Adipocyte (in vitro differentiated cells): ENCODE measurements at regions not wholly inside any gene's neighbourhood (a gene's known extent, or its start where the extent isn't known, plus 50 kb on each side); places are given as distances from the start of the nearest gene placed in this dataset.
"Not testable (repeated sequence)": the region's sequence is repeated elsewhere in the genome, so short reads cannot be mapped to it uniquely, and the experiment has no call there.

Experiments
- DNase-seq: peaks from one replicate; pipeline ENCODE4 v3.0.0-alpha.2; 2015; ENCODE audit warnings: low read depth
- H3K27me3 ChIP-seq: replicated peaks from 2 replicates; pipeline ENCODE4 v1.7.0; 2013; ENCODE audit warnings: mild to moderate bottlenecking, low read length, moderate library complexity; ENCODE audit not compliant: control insufficient read depth, insufficient read depth
- H3K36me3 ChIP-seq: 2 replicates; pipeline ENCODE4 v1.7.0; 2013; ENCODE audit warnings: low read length, mild to moderate bottlenecking, moderate library complexity; ENCODE audit not compliant: control insufficient read depth, insufficient read depth, severe bottlenecking
- H3K4me1 ChIP-seq: 2 replicates; pipeline ENCODE4 v1.7.0; 2013; ENCODE audit warnings: mild to moderate bottlenecking, low read length, moderate library complexity; ENCODE audit not compliant: control insufficient read depth, insufficient read depth
- H3K4me3 ChIP-seq: 2 replicates; pipeline ENCODE4 v1.7.0; 2013; ENCODE audit warnings: mild to moderate bottlenecking, low read length, moderate library complexity
- H3K9ac ChIP-seq: 2 replicates; pipeline ENCODE4 v1.7.0; 2013; ENCODE audit warnings: mild to moderate bottlenecking, low read length, moderate library complexity
- H3K9me3 ChIP-seq: 2 replicates; pipeline ENCODE4 v1.7.0; 2013; ENCODE audit warnings: mild to moderate bottlenecking, low read length, moderate library complexity; ENCODE audit not compliant: control insufficient read depth

DNA sequence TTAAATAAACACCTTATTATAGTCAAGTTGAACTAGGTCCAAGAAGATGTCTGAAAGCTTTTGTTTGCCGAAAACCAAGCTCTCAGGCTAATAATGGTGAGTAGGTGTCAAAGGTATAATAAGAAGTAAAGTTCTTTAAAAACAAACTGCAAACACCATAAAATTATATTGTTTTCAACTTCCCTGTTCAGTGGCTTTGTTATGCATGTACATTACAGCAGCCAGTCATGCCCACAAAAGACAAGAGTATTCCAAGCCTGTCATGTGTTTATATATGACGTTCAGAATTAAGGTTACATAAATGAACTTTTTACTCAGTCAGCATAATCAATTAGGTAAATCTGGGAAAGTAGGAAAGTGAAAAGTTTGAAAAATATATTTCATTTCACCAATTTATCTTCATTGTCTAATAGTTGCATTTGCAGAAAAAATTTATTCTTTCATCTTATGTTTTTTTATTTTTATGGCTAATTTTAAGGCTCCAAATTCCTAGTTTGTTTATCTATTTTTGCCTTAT is 928.7 kb upstream of the SOX9 start:
- no peak for DNase-seq
- H3K9ac ChIP-seq, result no peak overlapping the region
- peaks cover 15% of the 10 kb centered on the region for H3K4me1 ChIP-seq
- H3K9me3 ChIP-seq, result no peaks in the 10 kb centered on the region
- no peak overlapping the region for H3K4me3 ChIP-seq
- H3K27me3 ChIP-seq, result no peaks in the 10 kb centered on the region
- no peaks in the 10 kb centered on the region for H3K36me3 ChIP-seq

DNA sequence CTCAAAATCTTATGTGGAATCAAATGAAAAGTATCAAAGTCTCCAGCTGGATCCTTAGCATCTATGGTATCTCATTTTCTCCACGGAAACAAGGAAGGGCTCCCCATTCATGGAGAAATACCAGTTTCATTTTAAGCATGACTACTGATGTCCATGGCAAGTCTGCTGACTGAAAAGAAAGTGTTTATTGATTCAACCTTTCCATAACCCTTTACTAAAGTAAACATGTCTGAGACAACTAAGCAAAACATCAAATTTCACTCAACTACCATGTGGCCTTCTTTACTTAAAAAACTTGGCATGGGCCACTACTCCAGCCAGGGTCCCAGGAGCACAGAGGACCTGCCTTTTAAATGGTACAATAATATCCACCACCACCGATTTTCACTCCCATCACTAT is 928.0 kb upstream of the SOX9 start:
- H3K4me3 ChIP-seq, result no peak overlapping the region
- DNase-seq, result no peak
- peaks cover 15% of the 10 kb centered on the region for H3K4me1 ChIP-seq
- no peaks in the 10 kb centered on the region for H3K27me3 ChIP-seq
- H3K9me3 ChIP-seq, result no peaks in the 10 kb centered on the region
- H3K36me3 ChIP-seq, result no peaks in the 10 kb centered on the region
- no peak overlapping the region for H3K9ac ChIP-seq

DNA sequence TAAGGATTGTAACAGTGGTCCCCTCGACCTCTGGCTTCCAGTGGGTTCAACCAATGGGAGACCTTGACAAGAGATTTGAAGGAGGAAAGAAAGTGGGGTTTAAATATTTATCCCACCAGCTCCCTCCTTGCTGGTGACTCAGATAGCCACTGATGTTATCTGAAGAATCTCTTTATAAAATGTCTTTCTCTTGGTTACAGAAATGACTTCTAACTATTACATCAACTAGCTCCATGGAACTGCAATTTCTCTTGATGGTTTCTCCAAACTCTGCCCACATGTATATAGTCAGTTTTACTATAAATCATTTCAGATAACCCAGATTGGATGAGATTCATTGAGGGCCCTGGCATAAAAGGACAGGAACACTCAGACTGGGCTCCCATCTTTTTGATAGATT is 920.2 kb upstream of the SOX9 start:
- no peak for DNase-seq
- no peaks in the 10 kb centered on the region for H3K36me3 ChIP-seq

DNA sequence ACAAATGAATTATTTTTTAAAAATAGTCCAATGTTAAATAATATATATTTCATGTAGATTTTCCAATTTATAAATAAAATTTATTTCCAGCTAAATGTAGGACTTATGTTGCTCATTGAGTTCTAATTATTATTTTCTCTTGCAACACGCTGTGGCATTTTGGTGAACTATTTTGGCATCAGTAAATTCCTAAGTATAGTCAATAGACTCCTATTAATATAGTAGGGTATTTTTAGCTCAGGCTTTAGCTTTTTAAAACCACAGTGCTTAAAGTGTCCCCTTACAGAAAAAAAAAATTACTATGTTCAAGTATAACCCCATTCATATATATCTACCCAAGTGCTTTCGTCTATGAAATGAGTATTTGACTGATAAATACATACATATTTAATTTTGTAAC is 919.2 kb upstream of the SOX9 start:
- H3K36me3 ChIP-seq, result no peaks in the 10 kb centered on the region

More for the DNA sequence above, 920.2 kb upstream of the SOX9 start:
- Histone ChIP-seq H3K4me3 (no peak overlapping the region), H3K4me1 (peaks cover 9% of the 10 kb centered on the region), H3K27me3 (no peaks in the 10 kb centered on the region), H3K9me3 (no peaks in the 10 kb centered on the region), H3K9ac (no peak overlapping the region)

DNA sequence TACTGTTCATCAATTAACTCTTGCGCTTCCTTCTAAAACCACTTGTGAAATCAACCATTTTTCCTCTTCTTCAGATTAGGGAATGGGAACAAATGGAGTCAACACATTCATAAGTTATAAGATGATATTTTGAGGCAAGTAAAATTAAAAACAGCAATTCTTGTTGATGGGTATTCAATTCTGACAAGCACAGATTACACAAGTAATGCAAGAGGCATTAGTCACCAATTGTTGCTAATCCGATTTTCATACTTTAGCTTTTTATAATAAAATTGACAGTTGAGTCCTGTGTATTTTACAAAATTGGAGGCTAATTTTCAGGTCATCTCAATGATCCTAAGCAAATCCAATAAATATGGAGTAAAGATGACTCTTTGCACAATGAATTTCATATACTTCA is 918.4 kb upstream of the SOX9 start:
- no peak overlapping the region for H3K9ac ChIP-seq
- H3K27me3 ChIP-seq, result no peaks in the 10 kb centered on the region
- H3K4me1 ChIP-seq, result peaks cover 9% of the 10 kb centered on the region
- H3K4me3 ChIP-seq, result no peak overlapping the region
- no peaks in the 10 kb centered on the region for H3K9me3 ChIP-seq
- H3K36me3 ChIP-seq, result no peaks in the 10 kb centered on the region
- DNase-seq, result no peak

More for the DNA sequence above, 919.2 kb upstream of the SOX9 start:
- Histone ChIP-seq H3K4me1 (peaks cover 9% of the 10 kb centered on the region), H3K9ac (no peak overlapping the region), H3K9me3 (no peaks in the 10 kb centered on the region), H3K27me3 (no peaks in the 10 kb centered on the region), H3K4me3 (no peak overlapping the region)
- no peak for DNase-seq

DNA sequence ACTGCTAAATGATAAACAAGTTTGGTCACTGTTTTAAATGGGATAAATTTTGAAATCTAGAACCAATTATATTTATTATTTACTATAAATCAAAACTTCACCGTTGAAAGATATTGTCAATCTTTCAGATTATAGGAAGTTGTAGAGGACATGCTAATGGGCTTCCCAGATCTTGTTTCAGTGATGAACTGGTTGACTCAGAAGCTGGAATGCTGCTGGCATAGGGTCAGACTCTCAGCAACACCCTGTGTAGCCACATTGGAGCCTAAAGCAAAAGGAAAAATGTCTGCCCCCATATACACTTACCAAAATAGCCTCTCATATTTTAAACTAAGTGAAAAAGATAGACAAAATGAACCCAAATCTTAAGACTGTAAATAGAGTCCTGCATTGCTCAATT is 916.9 kb upstream of the SOX9 start:
- H3K9me3 ChIP-seq, result no peaks in the 10 kb centered on the region
- H3K9ac ChIP-seq, result no peak overlapping the region
- peaks cover 18% of the 10 kb centered on the region for H3K4me1 ChIP-seq
- DNase-seq, result no peak
- H3K36me3 ChIP-seq, result no peaks in the 10 kb centered on the region
- H3K27me3 ChIP-seq, result no peaks in the 10 kb centered on the region
- H3K4me3 ChIP-seq, result no peak overlapping the region

DNA sequence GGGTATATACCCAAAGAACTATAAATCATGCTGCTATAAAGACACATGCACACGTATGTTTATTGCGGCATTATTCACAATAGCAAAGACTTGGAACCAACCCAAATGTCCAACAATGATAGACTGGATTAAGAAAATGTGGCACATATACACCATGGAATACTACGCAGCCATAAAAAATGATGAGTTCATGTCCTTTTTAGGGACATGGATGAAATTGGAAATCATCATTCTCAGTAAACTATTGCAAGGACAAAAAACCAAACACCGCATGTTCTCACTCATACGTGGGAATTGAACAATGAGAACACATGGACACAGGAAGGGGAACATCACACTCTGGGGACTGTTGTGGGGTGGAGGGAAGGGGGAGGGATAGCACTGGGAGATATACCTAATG is 914.9 kb upstream of the SOX9 start:
- not testable (repeated sequence) for H3K36me3 ChIP-seq, H3K9me3 ChIP-seq, DNase-seq, H3K27me3 ChIP-seq, H3K4me3 ChIP-seq, H3K9ac ChIP-seq
- peaks cover 18% of the 10 kb centered on the region for H3K4me1 ChIP-seq

DNA sequence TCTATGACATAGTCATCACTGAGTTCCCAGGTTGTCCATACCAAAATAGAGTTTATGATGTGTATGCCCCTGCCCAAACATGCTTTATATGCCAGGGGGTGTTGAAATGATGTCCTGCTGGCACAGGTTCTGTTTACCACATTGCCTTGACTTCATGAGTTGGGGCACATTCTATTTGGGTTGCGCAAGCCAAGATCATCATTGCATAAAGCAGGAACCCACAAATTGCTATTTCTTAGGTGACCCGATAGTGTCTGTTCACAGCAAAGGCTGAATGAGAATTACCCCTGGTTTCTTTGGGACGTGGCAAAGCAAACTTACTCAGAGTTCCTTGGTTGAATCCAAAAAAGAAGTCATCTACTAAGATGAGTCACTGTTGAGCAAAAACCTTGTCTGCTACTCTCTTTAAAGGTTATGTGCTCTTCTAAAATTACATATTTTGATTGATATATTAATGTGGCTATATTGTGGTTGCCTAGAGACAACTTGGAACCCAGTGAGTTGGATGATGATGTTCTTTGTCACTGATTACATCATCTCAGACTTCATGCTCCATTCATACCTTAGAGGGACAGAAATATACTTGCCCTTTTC is 912.6 kb upstream of the SOX9 start:
- H3K4me1 ChIP-seq, result peaks cover 14% of the 10 kb centered on the region
- DNase-seq, result no peak
- H3K4me3 ChIP-seq, result no peak overlapping the region
- H3K9ac ChIP-seq, result no peak overlapping the region
- H3K36me3 ChIP-seq, result no peaks in the 10 kb centered on the region
- H3K27me3 ChIP-seq, result no peaks in the 10 kb centered on the region
- H3K9me3 ChIP-seq, result no peaks in the 10 kb centered on the region

DNA sequence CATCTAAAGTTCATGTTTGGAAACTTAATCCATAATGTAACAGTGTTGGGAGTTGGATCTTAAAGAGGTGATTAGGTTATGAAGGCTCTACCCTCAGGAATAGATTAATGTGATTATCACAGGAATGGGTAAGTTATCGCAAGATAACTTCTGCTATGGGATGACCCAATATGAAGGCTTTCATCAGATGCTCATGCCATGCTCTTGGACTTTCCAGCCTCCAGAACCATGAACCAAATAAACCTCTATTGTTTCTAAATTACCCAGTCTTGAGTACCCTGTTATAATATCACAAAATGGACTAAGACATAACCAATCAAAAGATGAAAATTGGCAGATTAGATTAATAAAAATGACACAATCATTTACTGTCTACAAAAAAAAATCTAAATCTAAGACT is 906.9 kb upstream of the SOX9 start:
- Histone ChIP-seq H3K36me3 (no peaks in the 10 kb centered on the region), H3K9me3 (peaks cover 4% of the 10 kb centered on the region), H3K27me3 (no peaks in the 10 kb centered on the region), H3K4me3 (no peak overlapping the region), H3K9ac (no peak overlapping the region), H3K4me1 (no peaks in the 10 kb centered on the region)
- DNase-seq, result no peak

DNA sequence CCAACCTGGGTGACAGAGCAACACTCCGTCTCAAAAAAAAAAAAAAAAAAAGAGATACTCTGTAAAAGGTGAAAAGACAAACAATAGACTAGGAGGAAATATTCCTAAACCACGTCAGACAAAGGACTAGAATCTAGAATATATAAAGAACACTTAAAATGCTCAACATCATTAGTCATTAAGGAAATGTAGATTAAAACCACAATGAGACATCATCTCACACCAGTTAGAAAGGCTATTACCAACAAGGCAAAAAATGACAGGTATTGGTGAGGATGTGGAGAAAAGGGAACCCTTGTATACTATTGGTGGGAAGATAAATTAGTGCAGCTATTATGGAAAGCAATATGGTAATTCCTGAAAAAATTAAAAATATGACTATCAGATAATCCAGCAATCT is 903.1 kb upstream of the SOX9 start:
- Histone ChIP-seq H3K4me1 (no peaks in the 10 kb centered on the region), H3K4me3 (no peak overlapping the region), H3K27me3 (no peaks in the 10 kb centered on the region), H3K9me3 (peaks cover 4% of the 10 kb centered on the region), H3K36me3 (no peaks in the 10 kb centered on the region), H3K9ac (no peak overlapping the region)
- DNase-seq, result no peak

DNA sequence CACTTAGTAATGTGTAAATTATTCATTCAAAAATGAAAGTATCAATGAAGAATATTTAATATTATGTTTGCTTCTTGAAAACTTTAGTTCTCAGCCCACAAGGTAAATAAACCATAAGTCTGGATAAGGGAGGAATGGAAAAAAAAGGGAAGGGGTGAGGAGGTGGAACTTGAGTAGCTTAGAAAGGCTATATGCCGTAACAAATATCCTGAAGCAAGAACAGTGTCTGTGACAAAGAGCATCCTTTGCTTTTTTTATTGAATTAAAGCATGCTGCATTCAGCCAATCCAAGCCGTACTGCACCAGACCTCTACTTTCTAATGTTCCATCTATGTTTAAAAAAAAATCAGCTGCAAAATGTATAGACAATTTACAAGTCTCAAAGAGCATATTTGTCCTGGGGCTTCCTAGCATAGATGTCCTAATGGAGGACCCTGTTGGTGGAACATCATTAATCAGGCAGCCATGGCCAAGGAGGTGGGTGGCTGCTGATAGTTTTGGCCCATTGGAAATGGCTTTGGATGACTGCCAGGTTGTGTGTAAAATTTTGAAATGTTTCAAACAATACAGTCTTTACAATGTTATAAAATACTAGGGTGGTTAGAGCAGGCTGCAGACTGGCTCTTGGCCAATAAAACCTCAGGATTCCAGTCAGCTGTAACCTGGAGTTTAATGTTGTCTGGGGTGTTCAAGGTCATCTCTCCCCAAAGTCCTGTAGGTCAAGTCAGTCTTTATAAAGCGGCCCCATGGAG is 895.8 kb upstream of the SOX9 start:
- Histone ChIP-seq H3K4me3 (no peak overlapping the region), H3K9me3 (no peaks in the 10 kb centered on the region), H3K27me3 (no peaks in the 10 kb centered on the region), H3K9ac (no peak overlapping the region), H3K36me3 (no peaks in the 10 kb centered on the region), H3K4me1 (peaks cover 5% of the 10 kb centered on the region)
- no peak for DNase-seq
